Subcutaneous abdominal adipose tissue (tissue), 5 donors: ENCODE measurements at regions not wholly inside any gene's neighbourhood (a gene's known extent, or its start where the extent isn't known, plus 50 kb on each side); places are given as distances from the start of the nearest gene placed in this dataset.
A peak's percentile ranks its signal among the peaks of the same experiment; 100 is the strongest.
"Not testable (repeated sequence)": the region's sequence is repeated elsewhere in the genome, so short reads cannot be mapped to it uniquely, and the experiment has no call there.

Experiments used
- H3K27ac ChIP-seq: one replicate; pipeline ENCODE4 v1.7.0; 2013; ENCODE audit warnings: low read depth, mild to moderate bottlenecking, inconsistent platforms, low read length, moderate library complexity
- H3K27me3 ChIP-seq, 5 donors: one replicate each; pipeline ENCODE4 v1.7.0; 2013; ENCODE audit warnings: low read length in 5 of 5, inconsistent platforms in 1 of 5; ENCODE audit not compliant: control insufficient read depth in 5 of 5, insufficient read depth in 4 of 5
- H3K36me3 ChIP-seq, 5 donors: one replicate each; pipeline ENCODE4 v1.7.0; 2013; ENCODE audit warnings: low read length in 5 of 5; ENCODE audit not compliant: control insufficient read depth in 5 of 5, insufficient read depth in 5 of 5
- H3K4me1 ChIP-seq, 5 donors: one replicate each; pipeline ENCODE4 v1.7.0; 2013; ENCODE audit warnings: low read length in 5 of 5, mild to moderate bottlenecking in 3 of 5, moderate library complexity in 1 of 5; ENCODE audit not compliant: control insufficient read depth in 5 of 5, insufficient read depth in 5 of 5
- H3K4me3 ChIP-seq, 5 donors: one replicate each; pipeline ENCODE4 v1.7.0; 2013; ENCODE audit warnings: low read length in 5 of 5, low read depth in 1 of 5
- H3K9ac ChIP-seq, 5 donors: one replicate each; pipeline ENCODE4 v1.7.0; 2013; ENCODE audit warnings: low read length in 5 of 5, mild to moderate bottlenecking in 4 of 5, moderate library complexity in 3 of 5
- H3K9me3 ChIP-seq, 5 donors: one replicate each; pipeline ENCODE4 v1.7.0; 2013; ENCODE audit warnings: low read length in 5 of 5; ENCODE audit not compliant: control insufficient read depth in 5 of 5
- donor health status: healthy.
- donor health status: healthy.
- donor health status: healthy.
- donor health status: healthy.
- donor health status: healthy.

GRCh38 chr10:25815999-25816768 is 117.8 kb upstream of the MYO3A start:
- H3K9ac ChIP-seq: no peak overlapping the region
- H3K4me1 ChIP-seq: peaks cover 0 to 3% (median 0%) of the 10 kb centered on the region in 5 donors
- H3K36me3 ChIP-seq: no peaks in the 10 kb centered on the region
- no peaks in the 10 kb centered on the region for H3K27me3 ChIP-seq
- H3K9me3 ChIP-seq: no peaks in the 10 kb centered on the region
- no peak overlapping the region for H3K4me3 ChIP-seq
- no peak overlapping the region for H3K27ac ChIP-seq

GRCh38 chr10:25817200-25817599 is 116.8 kb upstream of the MYO3A start:
- no peaks in the 10 kb centered on the region for H3K27me3 ChIP-seq

GRCh38 chr10:25818751-25819150 is 115.3 kb upstream of the MYO3A start:
- Histone ChIP-seq H3K4me1 (peaks cover 0 to 3% (median 0%) of the 10 kb centered on the region in 5 donors), H3K9me3 (no peaks in the 10 kb centered on the region), H3K4me3 (no peak overlapping the region), H3K27me3 (no peaks in the 10 kb centered on the region), H3K27ac (no peak overlapping the region), H3K36me3 (no peaks in the 10 kb centered on the region), H3K9ac (no peak overlapping the region)

More at GRCh38 chr10:25817200-25817599, 116.8 kb upstream of the MYO3A start:
- Histone ChIP-seq H3K27ac (no peak overlapping the region), H3K9ac (no peak overlapping the region), H3K4me3 (no peak overlapping the region), H3K4me1 (peaks cover 0 to 3% (median 0%) of the 10 kb centered on the region in 5 donors), H3K36me3 (no peaks in the 10 kb centered on the region), H3K9me3 (no peaks in the 10 kb centered on the region)

GRCh38 chr10:25820472-25820871 is 113.6 kb upstream of the MYO3A start:
- Histone ChIP-seq H3K36me3 (no peaks in the 10 kb centered on the region), H3K4me3 (peak overlapping the region in 2 of 5 donors; percentile 8 to 33), H3K9me3 (no peaks in the 10 kb centered on the region)

GRCh38 chr10:25820874-25821273 is 113.2 kb upstream of the MYO3A start:
- Histone ChIP-seq H3K36me3 (no peaks in the 10 kb centered on the region), H3K27me3 (no peaks in the 10 kb centered on the region), H3K9me3 (no peaks in the 10 kb centered on the region), H3K27ac (no peak overlapping the region), H3K4me1 (peaks cover 0 to 3% (median 0%) of the 10 kb centered on the region in 5 donors), H3K4me3 (peak overlapping the region in 4 of 5 donors; percentile 3 to 55 (median 20)), H3K9ac (no peak overlapping the region)

More at GRCh38 chr10:25820472-25820871, 113.6 kb upstream of the MYO3A start:
- Histone ChIP-seq H3K9ac (no peak overlapping the region), H3K27ac (no peak overlapping the region), H3K4me1 (peaks cover 0 to 3% (median 0%) of the 10 kb centered on the region in 5 donors), H3K27me3 (no peaks in the 10 kb centered on the region)

- Histone ChIP-seq H3K9ac (no peak overlapping the region), H3K36me3 (no peaks in the 10 kb centered on the region), H3K4me3 (no peak overlapping the region), H3K27ac (no peak overlapping the region), H3K4me1 (peaks cover 0 to 3% (median 0%) of the 10 kb centered on the region in 5 donors), H3K9me3 (no peaks in the 10 kb centered on the region), H3K27me3 (no peaks in the 10 kb centered on the region)
These were observed 110.0 kb upstream of the MYO3A start for GRCh38 chr10:25824050-25824449.

- H3K27me3 ChIP-seq: no peaks in the 10 kb centered on the region
- no peaks in the 10 kb centered on the region for H3K4me1 ChIP-seq
- no peaks in the 10 kb centered on the region for H3K9me3 ChIP-seq
- H3K27ac ChIP-seq: no peak overlapping the region
- no peak overlapping the region for H3K4me3 ChIP-seq
- no peak overlapping the region for H3K9ac ChIP-seq
- no peaks in the 10 kb centered on the region for H3K36me3 ChIP-seq
These were observed 105.6 kb upstream of the MYO3A start for GRCh38 chr10:25828475-25828874.

- Histone ChIP-seq H3K36me3 (no peaks in the 10 kb centered on the region), H3K9ac (no peak overlapping the region), H3K4me1 (no peaks in the 10 kb centered on the region), H3K27me3 (no peaks in the 10 kb centered on the region), H3K9me3 (no peaks in the 10 kb centered on the region), H3K27ac (no peak overlapping the region), H3K4me3 (no peak overlapping the region)
These were observed 102.9 kb upstream of the MYO3A start for GRCh38 chr10:25831080-25831479.

GRCh38 chr10:25839683-25840082 is 94.3 kb upstream of the MYO3A start:
- Histone ChIP-seq H3K4me1 (no peaks in the 10 kb centered on the region), H3K36me3 (no peaks in the 10 kb centered on the region), H3K9me3 (no peaks in the 10 kb centered on the region), H3K9ac (no peak overlapping the region), H3K4me3 (no peak overlapping the region), H3K27me3 (no peaks in the 10 kb centered on the region), H3K27ac (no peak overlapping the region)

- H3K9ac ChIP-seq, H3K4me3 ChIP-seq, H3K27me3 ChIP-seq, H3K36me3 ChIP-seq, H3K4me1 ChIP-seq, H3K27ac ChIP-seq, H3K9me3 ChIP-seq: not testable (repeated sequence)
These were observed 93.2 kb upstream of the MYO3A start for GRCh38 chr10:25840875-25841274.
